CD4-positive, alpha-beta T cell treated with Interleukin-17A for 1 hour (primary cell): ENCODE measurements at regions not wholly inside any gene's neighbourhood (a gene's known extent, or its start where the extent isn't known, plus 50 kb on each side); places are given as distances from the start of the nearest gene placed in this dataset.
"Not testable (repeated sequence)": the region's sequence is repeated elsewhere in the genome, so short reads cannot be mapped to it uniquely, and the experiment has no call there.

ENCODE experiments used
- DNase-seq: peaks from one replicate; pipeline ENCODE4 v3.0.0-alpha.2; 2020

DNA sequence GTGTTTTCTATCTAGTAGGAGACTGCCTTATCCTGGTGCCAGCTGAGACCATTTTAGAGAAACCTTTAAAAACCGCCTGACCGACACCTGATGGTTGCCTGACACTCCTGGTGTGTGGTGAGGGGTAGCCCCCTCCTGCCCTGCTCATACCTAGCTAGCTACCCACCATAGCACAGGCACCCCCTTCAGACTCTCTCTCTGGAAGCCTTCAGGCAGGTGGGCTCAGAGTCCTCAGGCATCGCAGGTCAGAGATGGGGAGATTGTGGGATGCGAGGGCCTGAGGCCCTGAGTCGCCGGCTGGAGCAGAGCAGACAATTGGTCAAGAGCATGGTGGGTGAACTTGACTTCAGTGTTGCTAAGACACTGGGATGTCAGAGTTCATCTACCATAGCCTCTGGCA is 424.6 kb downstream of the BRD1 start:
- no peak for DNase-seq

DNA sequence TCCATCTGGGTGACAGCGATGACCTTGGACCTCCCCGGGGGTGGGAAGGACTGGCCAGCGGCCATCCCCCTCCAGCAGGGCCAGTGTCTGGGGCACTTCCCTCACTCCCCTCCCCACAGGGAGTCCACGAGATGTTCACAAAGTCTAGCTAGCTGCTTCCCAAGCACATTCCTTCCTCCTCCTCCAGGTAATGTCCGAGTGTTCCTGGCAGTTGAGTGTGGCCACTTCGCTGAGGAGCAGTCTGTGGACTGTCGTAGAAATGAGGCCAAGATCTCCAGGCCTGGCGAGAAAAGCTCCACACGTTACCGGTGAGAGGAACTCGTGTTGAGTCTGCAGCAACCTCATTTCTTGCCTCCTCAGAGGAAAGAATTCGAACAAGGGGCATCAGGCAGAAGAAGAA is 425.5 kb downstream of the BRD1 start:
- no peak for DNase-seq

DNA sequence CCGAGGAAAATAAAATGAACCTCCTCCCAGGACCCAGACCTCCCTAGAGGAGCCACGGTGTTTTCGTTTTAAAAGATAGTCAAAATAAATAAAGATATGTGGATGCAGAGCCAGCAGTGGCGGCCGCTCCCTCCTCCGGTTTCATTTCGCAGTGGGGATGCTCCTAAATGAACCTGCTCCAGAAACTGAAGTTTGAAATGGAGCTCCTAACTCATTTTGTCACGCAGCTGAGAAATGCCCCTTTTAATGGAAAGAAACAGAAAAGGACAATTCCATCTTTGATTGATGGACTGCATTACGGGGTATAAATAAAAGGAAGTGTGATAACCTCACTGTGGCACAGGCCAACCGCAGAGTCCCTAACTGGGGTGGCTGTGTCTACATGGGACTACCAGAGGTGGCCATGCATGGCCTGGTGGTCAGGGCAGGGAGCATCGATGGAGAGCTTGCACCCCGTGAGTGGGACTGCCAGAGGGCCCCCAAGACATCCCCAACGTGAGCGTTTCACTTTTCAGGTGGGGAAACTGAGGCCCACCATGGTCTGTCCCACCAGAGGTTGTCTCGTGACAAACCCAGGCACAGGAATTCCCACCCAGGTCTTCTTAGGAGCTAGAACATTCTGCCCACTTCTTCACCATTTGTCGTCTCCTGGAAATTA is 426.6 kb downstream of the BRD1 start:
- DNase-seq, result no peak

DNA sequence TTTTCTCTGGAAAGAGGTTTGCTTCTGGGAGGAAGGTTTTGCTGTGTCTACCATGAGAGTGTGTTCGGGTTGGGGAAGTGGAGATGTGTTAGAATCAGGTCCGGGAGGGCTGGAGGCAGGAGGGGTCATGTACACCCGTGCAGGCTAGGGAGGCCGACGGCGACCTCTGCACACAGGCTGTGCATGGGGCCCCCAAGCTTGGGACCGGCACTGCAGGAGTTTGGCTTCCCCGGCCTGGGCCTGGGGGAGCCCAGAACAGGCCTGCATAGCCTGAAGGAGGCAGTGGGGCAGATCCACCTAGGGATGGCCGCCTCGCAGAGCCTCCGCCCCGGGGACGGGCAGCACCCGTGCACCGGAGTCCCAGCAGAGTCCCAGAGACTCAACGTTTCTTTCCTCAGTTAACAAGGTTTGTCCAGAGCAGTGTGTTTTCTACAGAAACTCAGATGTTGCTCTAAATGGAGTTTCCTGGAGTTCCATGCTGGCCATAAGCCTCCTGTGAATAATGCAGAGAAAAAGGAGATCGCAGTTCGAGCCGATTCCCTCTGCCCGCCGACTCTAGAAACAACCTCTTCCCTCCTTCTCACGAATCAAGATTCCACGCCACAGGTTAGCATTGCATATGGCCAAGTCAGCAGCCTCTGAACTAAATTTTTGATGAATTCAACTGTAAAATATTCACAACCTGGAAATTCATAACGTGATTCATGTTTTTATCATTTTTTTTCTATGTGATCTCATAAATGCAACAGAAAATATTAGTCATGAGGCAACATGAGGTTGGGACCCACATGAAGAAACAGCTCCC is 427.3 kb downstream of the BRD1 start:
- DNase-seq, result no peak

DNA sequence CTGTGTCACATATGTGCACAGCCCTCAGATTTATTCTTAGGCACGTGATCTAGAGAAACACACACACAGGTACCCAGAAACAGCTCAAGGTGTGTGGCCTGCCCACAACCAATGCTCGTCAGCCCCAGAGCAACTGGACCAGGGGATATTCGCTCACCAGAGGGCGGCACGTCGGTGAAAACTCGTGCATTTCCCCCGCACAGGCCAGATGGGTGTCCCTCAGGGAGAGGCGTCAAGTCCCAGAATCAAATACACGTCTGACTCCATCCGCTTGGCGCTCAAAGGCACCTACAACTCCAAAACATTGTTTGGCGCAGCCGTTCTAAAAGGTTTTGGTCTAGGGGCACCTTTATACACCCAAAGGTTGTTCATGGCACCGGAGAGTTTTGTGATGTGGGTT is 429.0 kb downstream of the BRD1 start:
- DNase-seq, result no peak

DNA sequence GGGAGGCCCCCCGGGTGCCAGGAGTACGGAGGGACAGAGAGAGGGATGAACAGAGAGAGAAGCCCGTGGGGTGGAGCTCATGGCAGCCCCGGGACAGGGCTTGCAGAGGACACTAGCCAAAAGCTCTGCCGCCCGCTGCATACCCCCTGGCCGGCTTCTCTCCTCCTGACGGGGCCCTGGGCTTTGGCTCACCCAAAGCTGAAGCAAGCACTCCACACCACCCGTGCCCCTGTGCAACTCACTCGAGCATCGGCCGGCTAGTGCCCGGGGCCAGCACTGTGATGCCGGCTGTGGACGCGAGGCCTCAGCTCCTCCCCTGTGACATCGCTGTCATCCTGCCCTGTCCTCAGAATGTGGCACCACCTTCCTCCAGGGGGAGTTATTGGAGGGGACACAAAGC is 429.6 kb downstream of the BRD1 start:
- no peak for DNase-seq

DNA sequence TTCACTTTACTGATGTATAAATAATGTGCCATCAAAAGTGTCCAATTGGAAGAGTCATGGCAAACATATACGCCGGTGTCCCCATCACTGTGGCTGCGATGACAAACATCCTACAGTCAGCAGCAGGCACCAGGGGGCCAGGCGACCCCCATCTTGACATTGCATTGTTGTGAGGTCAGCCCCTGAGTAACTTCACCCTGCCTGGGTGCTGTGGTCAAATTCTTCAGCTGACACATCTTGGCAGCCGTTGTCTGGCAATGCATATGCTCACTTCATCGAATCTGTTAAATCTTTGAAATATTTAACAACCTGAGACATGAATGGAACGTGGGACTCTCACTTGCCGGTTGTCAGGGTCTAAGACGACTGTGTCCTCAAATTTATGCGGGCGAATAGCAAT is 430.9 kb downstream of the BRD1 start:
- no peak for DNase-seq

DNA sequence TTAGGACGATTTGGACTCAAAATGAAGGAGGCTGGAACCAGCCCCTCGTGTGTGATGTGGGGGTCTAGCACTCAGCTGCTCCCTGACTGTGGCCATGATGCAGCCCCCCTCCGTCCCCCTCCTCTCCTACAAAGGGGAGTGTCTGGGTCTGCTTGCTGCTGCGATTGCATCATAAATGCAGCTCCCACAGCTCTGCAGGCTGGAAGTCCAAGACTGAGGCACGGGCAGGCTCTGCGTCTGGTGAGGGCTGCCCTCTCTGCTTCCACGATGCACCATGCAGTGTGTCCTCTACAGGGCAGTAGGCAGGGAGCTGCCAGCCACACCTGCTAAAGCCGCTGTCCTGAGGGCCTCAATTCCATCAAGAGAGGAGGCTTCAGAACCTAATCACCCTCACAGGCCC is 432.1 kb downstream of the BRD1 start:
- DNase-seq, result no peak

DNA sequence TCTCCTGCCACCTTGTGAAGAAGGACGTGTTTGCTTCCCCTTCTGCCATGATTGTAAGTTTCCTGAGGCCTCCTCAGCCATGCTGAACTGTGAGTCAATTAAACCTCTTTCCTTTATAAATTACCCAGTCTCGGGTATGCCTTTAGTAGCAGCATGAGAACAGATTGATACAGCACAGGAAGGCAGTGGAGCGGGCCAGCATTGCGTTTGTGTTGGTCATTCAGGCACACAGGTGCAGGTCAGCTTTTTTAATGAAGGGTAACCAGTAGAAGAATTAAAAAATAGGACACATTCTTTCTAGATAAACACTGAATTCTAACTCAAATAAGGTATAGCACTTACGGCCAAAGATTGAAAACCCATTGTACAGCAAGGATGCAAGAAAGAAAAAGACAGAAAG is 432.6 kb downstream of the BRD1 start:
- not testable (repeated sequence) for DNase-seq

DNA sequence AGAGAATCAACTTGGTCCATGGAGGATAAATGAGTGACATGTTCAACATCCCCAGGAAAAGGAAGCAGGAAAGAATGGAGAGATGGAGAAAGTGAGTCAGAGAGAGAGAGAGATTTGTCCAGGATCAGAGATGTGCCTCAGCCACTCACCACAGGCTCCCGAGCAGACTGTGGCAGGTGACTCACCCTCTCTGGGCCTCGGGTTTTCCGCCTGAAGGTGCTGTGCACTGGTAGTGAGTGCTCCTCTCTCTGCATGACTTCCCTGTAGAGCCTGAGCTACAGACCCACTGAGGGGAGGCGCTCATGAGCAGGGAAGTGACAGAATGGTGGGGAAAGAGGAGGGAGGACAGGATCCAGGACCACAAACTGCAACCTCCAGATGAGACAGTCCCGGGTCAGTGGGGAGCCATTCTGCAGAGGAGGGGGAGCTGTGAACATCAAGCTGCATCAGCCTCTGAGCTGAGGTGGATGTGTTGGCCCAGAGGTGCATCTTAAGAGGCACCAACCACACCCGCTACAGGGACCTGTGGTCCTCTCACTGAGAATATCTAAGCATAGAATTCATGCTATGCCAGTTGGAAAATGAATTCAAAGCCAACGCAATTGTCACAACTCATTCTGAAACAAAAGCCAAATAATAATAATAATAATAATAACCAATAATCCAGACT is 433.4 kb downstream of the BRD1 start:
- DNase-seq, result no peak

DNA sequence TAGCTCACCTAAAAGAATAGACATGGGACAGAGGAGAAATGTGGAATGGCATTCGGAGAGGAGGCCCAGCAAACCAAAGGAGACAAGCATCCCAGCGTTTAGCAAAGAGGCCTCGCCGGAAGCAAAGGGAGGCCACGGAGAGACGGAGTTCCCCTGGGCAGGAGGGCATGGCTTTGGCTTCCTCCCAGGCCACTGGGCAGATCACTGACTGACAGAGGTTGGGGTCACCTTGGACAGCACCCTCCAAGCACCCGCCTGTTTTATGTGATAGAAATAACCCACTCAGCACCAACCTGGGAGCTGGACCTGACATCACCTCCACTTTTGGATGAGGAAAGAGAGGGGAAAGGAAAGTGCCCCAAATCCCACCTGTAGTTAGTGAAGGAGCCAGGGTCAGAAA is 434.1 kb downstream of the BRD1 start:
- DNase-seq, result no peak

DNA sequence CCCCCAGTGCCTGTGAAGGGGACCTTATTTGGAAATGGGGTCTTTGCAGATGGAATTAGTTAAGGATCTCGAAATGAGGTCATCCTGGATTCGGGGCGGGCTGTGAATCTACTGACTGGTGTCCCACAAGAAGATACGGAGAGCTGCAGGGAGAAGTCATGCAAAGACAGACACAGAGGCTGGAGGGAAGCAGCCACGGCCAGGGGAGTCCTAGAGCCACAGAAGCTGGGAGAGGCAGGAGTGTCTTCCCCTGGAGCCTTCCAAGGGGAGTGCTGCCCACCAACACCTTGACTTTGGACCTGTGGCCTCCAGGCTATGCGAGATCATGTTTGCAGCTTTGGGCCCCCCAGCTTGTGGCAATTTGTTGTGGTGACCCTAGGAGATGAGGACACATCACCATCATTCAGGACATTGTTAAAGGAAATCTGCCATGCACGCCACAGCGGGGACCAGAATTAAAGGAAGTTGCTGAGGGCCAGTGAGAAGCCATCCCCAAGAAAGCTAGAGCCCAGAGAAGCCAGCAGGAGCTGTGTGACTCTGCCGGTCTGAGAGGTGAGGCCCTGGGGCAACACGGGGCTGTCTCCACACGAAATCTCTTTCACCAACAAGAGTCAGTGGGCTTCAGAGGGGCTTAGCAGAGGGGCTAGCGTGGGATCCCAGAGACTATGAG is 434.7 kb downstream of the BRD1 start:
- DNase-seq, result no peak

DNA sequence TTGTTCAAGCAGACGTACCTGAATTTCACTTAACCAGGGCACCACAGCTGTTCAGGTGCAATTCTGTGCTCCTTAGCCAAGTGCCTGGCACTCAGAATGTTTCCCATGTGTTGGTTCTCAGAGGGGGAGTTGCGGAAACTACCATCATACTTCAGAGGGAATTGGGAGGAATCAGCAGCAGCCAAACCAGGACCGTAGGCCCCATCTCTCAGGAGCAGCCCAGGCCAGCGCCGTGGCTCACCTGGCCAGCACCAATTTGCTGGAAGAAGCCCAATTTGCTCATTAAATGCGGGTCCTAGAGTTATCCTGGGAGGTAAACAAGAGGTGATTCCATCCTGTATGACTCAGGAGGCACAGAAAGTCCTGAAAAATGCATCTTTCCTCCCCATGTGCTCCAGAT is 435.4 kb downstream of the BRD1 start:
- no peak for DNase-seq

DNA sequence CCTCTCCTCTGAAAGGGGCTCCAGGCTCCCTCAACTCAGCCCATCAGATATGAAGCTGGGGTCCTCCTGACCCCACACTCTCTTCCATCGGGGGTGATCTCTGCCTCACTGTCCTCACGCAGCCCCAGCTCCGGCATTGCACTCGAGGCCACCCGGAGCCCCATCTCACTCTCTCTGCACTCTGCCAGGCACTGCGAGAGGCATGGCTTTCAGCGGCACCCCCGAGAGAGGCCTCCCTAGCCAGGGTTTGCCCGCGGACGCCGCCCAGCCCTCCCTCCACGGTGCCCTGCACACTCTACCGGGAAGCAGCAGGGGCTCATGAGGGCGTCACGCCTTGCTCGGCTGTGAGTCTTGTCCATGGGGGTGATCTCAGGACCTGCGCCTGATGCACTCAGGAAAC is 436.2 kb downstream of the BRD1 start:
- DNase-seq, result no peak

DNA sequence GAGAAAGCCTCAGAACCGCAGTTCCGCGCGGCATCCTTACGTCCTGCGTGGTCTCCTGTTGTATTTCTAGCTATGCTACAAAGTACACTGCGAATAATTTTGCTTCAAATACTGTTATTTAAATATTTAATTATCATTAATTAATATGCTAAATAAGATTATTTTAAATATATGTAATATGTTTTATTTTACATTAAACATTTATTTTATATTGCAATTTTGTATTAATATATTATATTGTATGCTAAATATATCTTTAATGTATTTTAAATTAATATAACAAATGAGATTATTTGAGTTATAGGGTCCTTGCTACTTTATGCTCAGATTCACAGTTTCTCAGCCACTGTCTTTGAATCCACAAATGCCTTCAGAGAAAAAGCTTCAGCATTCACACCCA is 436.7 kb downstream of the BRD1 start:
- DNase-seq, result no peak

DNA sequence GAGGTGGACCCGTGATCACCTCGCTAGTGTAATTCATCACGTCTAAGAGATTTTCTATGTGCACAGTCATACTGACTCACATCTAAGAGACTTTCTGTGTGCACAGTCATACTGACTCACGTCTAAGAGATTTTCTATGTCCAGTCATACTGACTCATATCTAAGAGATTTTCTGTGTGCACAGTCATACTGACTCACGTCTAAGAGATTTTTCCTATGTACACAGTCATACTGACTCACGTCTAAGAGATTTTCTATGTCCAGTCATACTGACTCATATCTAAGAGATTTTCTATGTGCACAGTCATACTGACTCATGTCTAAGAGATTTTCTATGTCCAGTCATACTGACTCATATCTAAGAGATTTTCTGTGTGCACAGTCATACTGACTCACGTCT is 443.8 kb downstream of the BRD1 start:
- DNase-seq, result not testable (repeated sequence)

DNA sequence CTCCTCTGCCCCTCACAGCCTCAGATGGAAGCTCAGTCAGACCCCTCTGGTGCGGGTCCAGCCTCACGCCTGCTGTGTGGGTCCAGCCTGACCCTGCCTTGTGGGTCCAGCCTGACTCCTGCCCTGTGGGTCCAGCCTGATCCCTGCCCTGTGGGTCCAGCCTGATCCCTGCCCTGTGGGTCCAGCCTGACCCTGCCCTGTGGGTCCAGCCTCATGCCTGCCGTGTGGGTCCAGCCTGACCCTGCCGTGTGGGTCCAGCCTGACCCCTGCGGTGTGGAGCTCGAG is 445.3 kb downstream of the BRD1 start:
- DNase-seq, result no peak

DNA sequence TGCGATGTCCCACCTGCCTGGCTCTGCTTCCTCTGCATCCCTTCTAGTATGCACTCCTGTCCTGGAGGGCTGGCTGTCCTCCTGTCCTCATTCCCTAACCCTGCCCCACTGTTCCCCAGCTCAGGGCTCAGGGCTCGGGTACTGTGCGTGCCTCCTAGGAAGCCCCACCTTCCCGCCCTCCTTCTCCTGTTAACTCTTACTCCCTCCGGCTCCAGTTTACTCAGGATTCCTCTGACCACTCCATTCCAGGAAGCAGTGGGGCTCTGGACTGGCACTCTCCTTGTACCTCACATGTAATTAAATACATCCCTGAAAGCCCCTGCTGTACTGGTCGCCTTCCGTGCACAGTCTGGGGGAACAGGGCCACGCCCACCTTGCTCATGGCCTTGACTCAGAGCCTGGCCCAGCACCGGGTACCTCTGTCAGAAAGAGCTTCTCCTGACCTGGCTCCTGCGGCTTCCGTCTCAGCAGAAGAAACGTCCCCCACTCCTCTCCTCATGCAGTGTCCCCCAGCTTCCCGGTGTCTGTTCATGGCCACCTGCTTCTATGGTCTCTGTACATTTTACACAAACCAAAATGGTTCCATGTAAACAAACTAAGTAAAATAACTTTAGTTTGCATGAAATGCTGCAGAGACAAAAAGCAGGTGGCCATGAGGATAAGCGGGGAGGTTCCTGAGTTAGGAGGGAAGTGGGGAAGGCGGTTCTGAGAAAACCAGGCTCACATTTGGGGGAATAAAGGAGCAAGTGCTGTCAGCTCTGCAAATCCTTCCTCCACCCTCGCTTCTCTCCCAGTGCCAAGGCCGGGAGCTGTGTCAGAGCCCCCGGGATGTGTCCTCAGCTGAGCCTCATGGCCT is 445.9 kb downstream of the BRD1 start:
- DNase-seq, result no peak

DNA sequence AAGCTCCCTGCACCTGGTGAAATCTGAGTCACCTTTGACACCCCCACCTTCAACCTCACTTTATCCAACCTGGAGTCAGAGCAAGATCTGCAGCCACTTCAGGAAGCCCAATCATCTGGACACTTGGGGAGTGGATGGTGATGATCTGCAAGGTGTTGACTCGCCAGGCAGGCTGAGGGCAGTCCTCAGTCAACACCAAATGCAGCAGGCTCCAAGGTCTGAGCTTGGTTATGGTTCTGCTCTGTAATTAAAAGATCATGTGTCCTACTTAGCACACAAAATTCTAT is 446.9 kb downstream of the BRD1 start:
- no peak for DNase-seq

DNA sequence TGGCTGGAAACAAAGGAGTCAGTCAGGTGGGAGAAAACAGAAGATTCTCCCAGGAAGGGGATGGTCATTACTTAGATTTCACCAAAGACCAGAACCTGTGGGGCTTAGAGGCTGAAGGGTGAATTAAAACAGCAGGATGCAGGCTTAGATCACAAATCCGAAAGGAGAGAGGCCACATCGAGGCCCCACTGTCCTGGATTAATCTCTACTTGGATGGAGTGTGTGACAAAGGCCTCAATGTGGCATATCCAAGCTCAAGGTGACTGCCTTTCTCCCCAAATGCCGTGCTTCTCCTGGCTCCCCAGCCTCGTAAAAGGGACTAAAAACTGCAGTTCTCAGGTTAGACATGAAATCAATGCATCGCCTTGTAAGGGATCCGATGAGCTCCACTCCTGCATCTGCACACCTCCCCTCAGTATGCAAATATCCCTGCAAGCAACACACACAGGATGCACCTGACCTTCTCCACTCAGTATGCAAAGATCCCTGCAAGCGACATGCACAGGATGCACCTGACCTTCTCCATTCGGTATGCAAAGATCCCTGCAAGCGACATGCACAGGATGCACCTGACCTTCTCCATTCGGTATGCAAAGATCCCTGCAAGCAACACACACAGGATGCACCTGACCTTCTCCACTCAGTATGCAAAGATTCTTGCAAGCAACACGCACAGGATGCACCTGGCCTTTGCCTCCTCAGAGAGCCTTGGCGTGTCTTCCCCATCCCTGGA is 447.4 kb downstream of the BRD1 start:
- DNase-seq, result no peak

DNA sequence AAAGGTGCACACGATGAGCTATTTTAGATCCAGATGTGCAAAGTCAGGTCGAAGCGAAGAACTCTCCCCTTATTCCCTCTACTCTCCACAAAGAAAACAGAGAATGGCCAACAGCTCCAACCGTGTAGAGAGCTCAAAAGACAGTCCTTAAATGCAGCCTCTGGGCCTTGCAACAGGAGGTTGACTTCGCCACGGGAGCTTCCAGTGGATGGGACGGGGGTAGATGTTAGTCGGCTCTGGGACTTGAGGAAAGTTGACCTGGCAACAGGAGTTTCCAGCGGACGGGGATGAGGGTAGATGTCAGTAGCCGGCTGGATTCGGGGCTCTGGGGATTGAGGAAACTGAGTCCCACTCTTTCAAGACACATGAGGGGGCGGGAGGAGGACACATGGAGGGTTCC is 450.4 kb downstream of the BRD1 start:
- no peak for DNase-seq

DNA sequence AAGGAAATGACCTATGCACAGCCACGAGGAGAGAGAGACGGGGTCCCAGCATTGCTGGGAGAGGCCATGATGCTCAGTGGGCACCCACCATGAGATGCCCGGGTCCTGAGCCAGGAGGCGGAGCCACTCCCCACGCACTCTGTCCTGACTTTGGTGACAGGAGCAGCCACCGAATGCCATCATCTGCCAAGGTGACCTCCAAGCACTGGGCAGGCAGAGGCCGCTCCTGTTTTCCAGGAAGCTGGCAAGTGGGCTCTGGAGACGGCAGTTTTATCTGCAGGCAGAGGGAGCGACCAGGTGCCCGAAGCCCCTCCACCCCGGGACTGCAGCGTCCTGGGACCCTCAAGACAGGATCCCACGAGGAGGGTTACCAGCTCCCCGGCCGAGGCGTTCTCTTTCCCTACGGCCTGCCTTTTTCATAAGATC is 453.9 kb downstream of the BRD1 start:
- DNase-seq, result no peak

DNA sequence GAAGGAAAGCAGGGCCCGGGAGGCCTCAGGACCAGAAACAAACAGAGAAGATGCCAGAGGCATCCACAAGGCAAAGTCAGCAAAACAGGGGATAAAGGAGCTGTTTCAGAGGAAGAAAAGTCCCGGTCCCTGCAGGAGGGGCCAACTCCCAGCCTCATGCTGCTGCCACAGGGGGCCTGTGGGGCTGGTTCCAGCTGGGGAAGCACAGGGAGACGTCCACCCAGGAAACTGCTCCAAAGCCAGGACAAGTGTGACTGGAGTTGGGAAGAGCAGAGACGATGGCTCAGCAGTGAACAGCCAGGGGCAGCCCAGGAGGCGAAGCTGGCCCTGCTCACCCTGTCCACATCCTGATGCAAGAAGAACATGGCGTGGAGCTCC is 454.4 kb downstream of the BRD1 start:
- DNase-seq, result no peak
